ENCODE measurements at regions not wholly inside any gene's neighbourhood (a gene's known extent, or its start where the extent isn't known, plus 50 kb on each side); places are given as distances from the start of the nearest gene placed in this dataset.

GRCh38 chr9:107110153-107110552 is 172.9 kb upstream of the RAD23B start:
- TF ChIP-seq CTCF (IDR thresholded peaks at IDR 0.05; ENCODE audit: low read depth, low read length): no peak
- Histone ChIP-seq H3K9me3 (ENCODE audit: control insufficient read depth, insufficient read depth, low read length) (no peaks in the 10 kb centered on the region), H3K27ac (ENCODE audit: low read depth, low read length) (no peak overlapping the region), H3K27me3 (ENCODE audit: control insufficient read depth, insufficient read depth, low read length) (no peaks in the 10 kb centered on the region), H3K4me3 (ENCODE audit: low read depth, low read length) (no peak overlapping the region)
- DNase-seq (ENCODE audit: low read depth, low spot score): no peak
- CTCF ChIA-PET: interaction anchor here (1.0 kb wide), 1 partner anchor 28 kb away, joined by 3 read pairs; no protein-coding TSS in a partner anchor
- POLR2A ChIA-PET: no interaction called here

GRCh38 chr9:107112707-107113243 is 170.3 kb upstream of the RAD23B start:
- Histone ChIP-seq H3K27ac (ENCODE audit: low read depth, low read length) (no peak overlapping the region), H3K4me3 (ENCODE audit: low read depth, low read length) (no peak overlapping the region), H3K9me3 (ENCODE audit: control insufficient read depth, insufficient read depth, low read length) (no peaks in the 10 kb centered on the region), H3K27me3 (ENCODE audit: control insufficient read depth, insufficient read depth, low read length) (no peaks in the 10 kb centered on the region)
- ChIA-PET CTCF (no interaction called here), POLR2A (no interaction called here)
- DNase-seq (ENCODE audit: low read depth, low spot score): no peak
- TF ChIP-seq CTCF (IDR thresholded peaks at IDR 0.05; ENCODE audit: low read depth, low read length): no peak

GRCh38 chr9:107118863-107119624 is 164.0 kb upstream of the RAD23B start:
- Histone ChIP-seq H3K4me3 (ENCODE audit: low read depth, low read length) (no peak overlapping the region), H3K27ac (ENCODE audit: low read depth, low read length) (no peak overlapping the region), H3K27me3 (ENCODE audit: control insufficient read depth, insufficient read depth, low read length) (no peaks in the 10 kb centered on the region), H3K9me3 (ENCODE audit: control insufficient read depth, insufficient read depth, low read length) (no peaks in the 10 kb centered on the region)
- CTCF ChIA-PET: no interaction called here
- POLR2A ChIA-PET: no interaction called here
- no peak for DNase-seq (ENCODE audit: low read depth, low spot score)
- TF ChIP-seq CTCF (IDR thresholded peaks at IDR 0.05; ENCODE audit: low read depth, low read length): no peak

- no peak overlapping the region for H3K4me3 ChIP-seq (ENCODE audit: low read depth, low read length)
- DNase-seq (ENCODE audit: low read depth, low spot score): no peak
- no peak overlapping the region for H3K27ac ChIP-seq (ENCODE audit: low read depth, low read length)
- TF ChIP-seq CTCF (IDR thresholded peaks at IDR 0.05; ENCODE audit: low read depth, low read length): no peak
- ChIA-PET CTCF (no interaction called here), POLR2A (no interaction called here)
- H3K27me3 ChIP-seq (ENCODE audit: control insufficient read depth, insufficient read depth, low read length): no peaks in the 10 kb centered on the region
- no peaks in the 10 kb centered on the region for H3K9me3 ChIP-seq (ENCODE audit: control insufficient read depth, insufficient read depth, low read length)
Observed at GRCh38 chr9:107119735-107120134, 163.3 kb upstream of the RAD23B start.

- DNase-seq (ENCODE audit: low read depth, low spot score): no peak
- no peak overlapping the region for H3K27ac ChIP-seq (ENCODE audit: low read depth, low read length)
- ChIA-PET CTCF (interaction anchor here (1.0 kb wide), 1 partner anchor 16 kb away, joined by 3 read pairs; no protein-coding TSS in a partner anchor), POLR2A (no interaction called here)
- TF ChIP-seq CTCF (IDR thresholded peaks at IDR 0.05; ENCODE audit: low read depth, low read length): no peak
- no peaks in the 10 kb centered on the region for H3K9me3 ChIP-seq (ENCODE audit: control insufficient read depth, insufficient read depth, low read length)
- H3K27me3 ChIP-seq (ENCODE audit: control insufficient read depth, insufficient read depth, low read length): peaks cover 2% of the 10 kb centered on the region
- no peak overlapping the region for H3K4me3 ChIP-seq (ENCODE audit: low read depth, low read length)
Observed at GRCh38 chr9:107123389-107123788, 159.7 kb upstream of the RAD23B start.

All from AG04450 (cell line).